ENCODE measurements at regions not wholly inside any gene's neighbourhood (a gene's known extent, or its start where the extent isn't known, plus 50 kb on each side); places are given as distances from the start of the nearest gene placed in this dataset.
"Not testable (repeated sequence)": the region's sequence is repeated elsewhere in the genome, so short reads cannot be mapped to it uniquely, and the experiment has no call there.

DNA sequence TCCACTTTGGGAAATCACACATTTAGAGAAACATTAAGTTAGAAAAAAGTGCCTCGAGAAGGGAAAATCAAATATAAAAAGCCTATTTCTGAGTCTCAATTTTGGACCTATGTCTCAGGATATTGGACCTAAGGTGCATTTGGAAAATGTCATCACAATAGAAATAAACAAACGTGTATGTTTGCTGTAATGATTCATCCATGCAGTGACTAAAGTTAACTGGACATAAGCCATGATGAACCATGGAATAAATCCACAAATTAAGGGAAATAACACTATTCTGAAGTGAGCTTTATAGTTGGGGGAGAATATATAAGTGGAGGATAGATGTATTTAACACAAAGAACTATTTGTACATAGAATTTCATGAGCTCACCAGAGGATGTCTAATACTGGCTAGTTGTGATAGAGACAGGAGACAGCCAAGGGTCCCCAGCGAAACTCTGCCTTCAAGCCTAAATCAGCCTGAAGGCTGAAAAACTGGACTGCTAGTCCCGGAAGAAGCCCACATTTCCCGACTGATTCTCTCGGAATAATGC lies 963.3 kb upstream of the SPRY2 start:
- H3K36me3 Mint-ChIP-seq (ENCODE audit: low read depth) = no peaks in the 10 kb centered on the region
- no peak overlapping the region for H3K27ac Mint-ChIP-seq
- H3K4me1 Mint-ChIP-seq (ENCODE audit: low read depth) = no peaks in the 10 kb centered on the region
- ChIA-PET CTCF (no interaction called here), POLR2A (no interaction called here)
- no peaks in the 10 kb centered on the region for H3K27me3 Mint-ChIP-seq (ENCODE audit: low read depth)
- no peak overlapping the region for H3K4me3 Mint-ChIP-seq
- H3K9me3 Mint-ChIP-seq (ENCODE audit: insufficient read depth) = peaks cover 8% of the 10 kb centered on the region
- ATAC-seq = no peak
- no peak for DNase-seq

DNA sequence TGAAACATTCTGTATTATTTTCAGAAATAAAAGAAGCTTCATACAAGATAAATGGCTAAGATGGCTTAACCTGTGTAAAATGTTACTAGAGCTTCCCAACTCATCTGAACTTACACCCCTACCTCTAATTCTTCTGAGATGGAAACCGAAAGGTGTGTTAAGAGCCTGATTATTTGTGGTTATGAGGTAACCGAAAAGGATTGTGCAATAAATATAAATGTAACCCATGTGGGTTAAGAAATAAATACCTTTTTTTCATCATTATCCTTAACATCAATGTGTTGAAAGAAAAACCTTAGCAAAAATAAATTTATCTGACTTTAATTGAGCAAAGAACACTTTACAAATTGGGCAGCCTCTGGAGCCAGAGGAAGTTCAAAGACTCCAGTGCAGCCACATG lies 961.8 kb upstream of the SPRY2 start:
- CTCF ChIA-PET = no interaction called here

DNA sequence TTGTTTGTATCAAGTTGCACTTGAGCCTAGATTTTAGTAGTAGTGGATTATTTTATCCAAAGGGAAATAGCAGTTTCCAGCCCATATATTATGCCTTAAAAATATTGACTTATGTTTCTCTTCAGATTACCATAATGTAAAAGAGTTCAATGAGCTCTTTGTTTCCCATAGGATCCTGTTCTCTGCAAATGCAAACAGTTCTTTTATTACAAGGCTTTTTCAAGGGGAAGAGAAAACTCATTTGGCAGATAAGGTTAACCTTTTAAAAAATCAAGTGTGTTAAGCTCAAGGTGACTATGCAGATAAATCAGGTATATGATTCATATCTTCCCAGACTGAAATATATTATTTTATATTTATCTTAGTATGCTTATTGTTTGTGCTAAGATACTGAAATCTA lies 961.2 kb upstream of the SPRY2 start:
- Mint-ChIP-seq H3K4me1 (ENCODE audit: low read depth) (no peaks in the 10 kb centered on the region), H3K9me3 (ENCODE audit: insufficient read depth) (peaks cover 8% of the 10 kb centered on the region), H3K36me3 (ENCODE audit: low read depth) (no peaks in the 10 kb centered on the region), H3K27ac (no peak overlapping the region), H3K4me3 (no peak overlapping the region), H3K27me3 (ENCODE audit: low read depth) (no peaks in the 10 kb centered on the region)
- POLR2A ChIA-PET = no interaction called here
- DNase-seq = no peak
- CTCF ChIA-PET = no interaction called here
- ATAC-seq = no peak

More for the DNA sequence above, 961.8 kb upstream of the SPRY2 start:
- Mint-ChIP-seq H3K4me3 (no peak overlapping the region), H3K9me3 (ENCODE audit: insufficient read depth) (peaks cover 8% of the 10 kb centered on the region), H3K4me1 (ENCODE audit: low read depth) (no peaks in the 10 kb centered on the region), H3K27ac (no peak overlapping the region), H3K27me3 (ENCODE audit: low read depth) (no peaks in the 10 kb centered on the region), H3K36me3 (ENCODE audit: low read depth) (no peaks in the 10 kb centered on the region)
- POLR2A ChIA-PET = no interaction called here
- no peak for DNase-seq
- no peak for ATAC-seq

DNA sequence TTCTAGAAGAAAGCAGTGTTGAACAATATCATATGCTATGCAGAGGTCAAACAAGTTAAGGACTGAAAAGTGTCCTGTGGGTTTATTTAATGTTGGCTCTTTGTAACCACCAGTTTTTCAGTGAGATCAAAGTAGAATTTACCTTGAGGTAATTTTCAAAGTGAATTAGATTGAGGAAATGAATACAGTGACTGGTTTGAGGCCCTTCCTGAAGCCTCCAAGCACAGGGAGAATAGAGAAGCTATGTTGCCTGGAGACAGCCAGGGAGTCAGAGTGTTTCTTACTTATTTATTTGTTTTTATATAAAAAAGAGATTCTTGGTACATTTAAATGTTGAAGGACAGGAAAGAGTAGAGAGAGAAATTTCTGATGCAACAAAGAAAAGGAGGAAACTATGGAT lies 954.3 kb upstream of the SPRY2 start:
- Mint-ChIP-seq H3K4me1 (ENCODE audit: low read depth) (no peaks in the 10 kb centered on the region), H3K36me3 (ENCODE audit: low read depth) (no peaks in the 10 kb centered on the region), H3K27me3 (ENCODE audit: low read depth) (no peaks in the 10 kb centered on the region), H3K4me3 (no peak overlapping the region), H3K27ac (no peak overlapping the region), H3K9me3 (ENCODE audit: insufficient read depth) (no peaks in the 10 kb centered on the region)
- ChIA-PET CTCF (no interaction called here), POLR2A (no interaction called here)
- ATAC-seq (no peak), DNase-seq (no peak)

DNA sequence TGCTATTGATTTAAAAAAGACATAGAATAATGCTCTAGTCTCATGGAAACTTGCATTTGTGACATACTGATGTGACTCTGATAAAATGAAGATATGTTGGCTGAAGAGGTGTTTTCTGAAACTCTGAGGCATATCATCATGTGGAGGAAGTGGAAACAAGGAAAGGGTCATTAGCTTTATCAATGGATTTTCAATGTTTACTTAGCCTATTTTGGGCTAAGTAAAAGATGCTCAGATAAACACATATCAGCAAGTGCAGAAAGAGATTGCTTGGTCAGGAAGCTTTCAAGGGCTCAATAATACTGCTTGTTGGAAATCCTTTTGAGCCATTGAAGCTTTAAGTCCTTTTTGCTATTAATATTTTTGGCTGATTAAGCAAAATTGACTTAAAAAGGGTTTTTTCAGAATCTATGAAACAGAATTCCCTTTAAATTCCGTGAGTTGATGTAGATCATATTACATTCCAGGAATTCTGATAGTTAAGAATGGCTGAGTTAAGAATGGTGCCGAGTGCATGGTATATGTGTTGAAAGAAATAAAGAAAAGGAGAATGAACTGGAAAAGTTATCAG lies 952.8 kb upstream of the SPRY2 start:
- Mint-ChIP-seq H3K4me3 (no peak overlapping the region), H3K36me3 (ENCODE audit: low read depth) (no peaks in the 10 kb centered on the region), H3K4me1 (ENCODE audit: low read depth) (no peaks in the 10 kb centered on the region), H3K27me3 (ENCODE audit: low read depth) (no peaks in the 10 kb centered on the region), H3K27ac (no peak overlapping the region), H3K9me3 (ENCODE audit: insufficient read depth) (no peaks in the 10 kb centered on the region)
- POLR2A ChIA-PET = no interaction called here
- CTCF ChIA-PET = no interaction called here
- ATAC-seq (no peak), DNase-seq (no peak)

DNA sequence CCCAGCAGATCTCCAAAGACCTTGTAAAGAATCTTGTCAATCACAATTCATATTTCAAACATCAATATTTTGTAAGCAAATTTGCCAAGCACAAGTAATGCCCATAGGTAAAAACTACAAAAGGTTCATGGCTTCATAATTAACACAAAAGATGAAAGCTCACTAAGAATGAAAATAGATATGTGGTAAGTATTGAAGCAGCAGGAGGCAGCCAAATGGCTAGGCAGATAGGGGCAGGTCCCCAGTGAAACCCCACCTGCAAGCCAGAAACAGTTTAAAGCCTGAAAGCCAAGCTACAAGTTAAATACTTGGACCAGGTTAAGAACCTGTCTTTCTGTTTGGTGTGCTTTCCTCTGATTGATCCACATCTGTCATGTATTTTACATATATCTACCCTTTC lies 942.6 kb upstream of the SPRY2 start:
- Mint-ChIP-seq H3K27ac (no peak overlapping the region), H3K4me3 (no peak overlapping the region), H3K4me1 (ENCODE audit: low read depth) (no peaks in the 10 kb centered on the region), H3K9me3 (ENCODE audit: insufficient read depth) (peaks cover 5% of the 10 kb centered on the region), H3K36me3 (ENCODE audit: low read depth) (no peaks in the 10 kb centered on the region), H3K27me3 (ENCODE audit: low read depth) (no peaks in the 10 kb centered on the region)
- no peak for DNase-seq
- no peak for ATAC-seq
- POLR2A ChIA-PET = no interaction called here
- CTCF ChIA-PET = no interaction called here

DNA sequence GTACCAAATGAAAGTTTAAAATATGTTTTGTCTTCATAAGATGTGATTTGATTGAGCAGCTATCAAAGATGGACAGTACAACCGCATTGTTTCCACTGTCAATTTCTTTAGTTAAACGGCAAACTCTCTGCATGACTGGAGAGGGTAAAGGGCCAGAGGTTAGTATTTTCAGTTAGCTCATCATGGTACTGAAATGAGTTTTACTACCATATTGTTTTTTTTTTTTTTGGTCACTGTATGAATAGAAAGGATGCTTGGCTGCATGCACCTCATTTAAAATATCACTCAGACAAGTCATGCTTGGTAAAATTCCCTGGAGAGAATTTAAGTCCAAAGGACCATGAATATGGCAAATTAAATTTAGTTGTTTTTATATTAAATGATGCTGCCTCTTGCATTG lies 942.1 kb upstream of the SPRY2 start:
- ATAC-seq (no peak), DNase-seq (no peak)
- CTCF ChIA-PET = no interaction called here
- no peaks in the 10 kb centered on the region for H3K27me3 Mint-ChIP-seq (ENCODE audit: low read depth)
- POLR2A ChIA-PET = no interaction called here
- no peaks in the 10 kb centered on the region for H3K36me3 Mint-ChIP-seq (ENCODE audit: low read depth)
- H3K9me3 Mint-ChIP-seq (ENCODE audit: insufficient read depth) = peaks cover 8% of the 10 kb centered on the region
- no peaks in the 10 kb centered on the region for H3K4me1 Mint-ChIP-seq (ENCODE audit: low read depth)
- no peak overlapping the region for H3K27ac Mint-ChIP-seq
- H3K4me3 Mint-ChIP-seq = no peak overlapping the region

DNA sequence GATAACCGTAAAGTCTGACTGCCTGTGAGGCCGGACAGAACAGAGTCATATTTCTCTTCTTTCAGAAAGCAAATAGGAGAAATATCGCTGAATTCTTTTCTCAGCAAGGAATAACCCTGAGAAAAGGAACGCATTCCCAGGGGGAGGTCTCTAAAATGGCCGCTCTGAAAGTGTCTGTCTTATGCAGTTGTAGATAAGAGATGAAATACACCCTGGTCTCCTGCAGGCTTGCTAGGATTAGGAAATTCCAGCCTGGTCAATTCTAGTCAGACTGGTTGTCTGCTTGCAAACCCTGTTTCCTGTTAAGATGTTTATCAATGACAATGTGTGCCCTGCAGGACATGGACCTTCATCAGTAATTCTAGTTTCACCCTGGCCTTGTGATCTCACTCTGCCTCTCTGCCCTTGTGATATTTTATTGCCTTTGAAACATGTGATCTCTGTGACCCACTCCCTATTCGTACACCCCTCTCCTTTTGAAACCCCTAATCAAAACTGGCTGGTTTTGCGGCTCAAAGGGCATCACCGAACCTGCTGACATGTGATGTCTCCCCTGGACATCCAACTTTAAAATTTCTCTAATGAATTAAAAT lies 934.8 kb upstream of the SPRY2 start:
- no peak overlapping the region for H3K27ac Mint-ChIP-seq
- ATAC-seq = no peak
- peaks cover 19% of the 10 kb centered on the region for H3K9me3 Mint-ChIP-seq (ENCODE audit: insufficient read depth)
- no peaks in the 10 kb centered on the region for H3K27me3 Mint-ChIP-seq (ENCODE audit: low read depth)
- CTCF ChIA-PET = no interaction called here
- no peak for DNase-seq
- no peak overlapping the region for H3K4me3 Mint-ChIP-seq
- H3K4me1 Mint-ChIP-seq (ENCODE audit: low read depth) = no peaks in the 10 kb centered on the region
- POLR2A ChIA-PET = no interaction called here
- no peaks in the 10 kb centered on the region for H3K36me3 Mint-ChIP-seq (ENCODE audit: low read depth)

DNA sequence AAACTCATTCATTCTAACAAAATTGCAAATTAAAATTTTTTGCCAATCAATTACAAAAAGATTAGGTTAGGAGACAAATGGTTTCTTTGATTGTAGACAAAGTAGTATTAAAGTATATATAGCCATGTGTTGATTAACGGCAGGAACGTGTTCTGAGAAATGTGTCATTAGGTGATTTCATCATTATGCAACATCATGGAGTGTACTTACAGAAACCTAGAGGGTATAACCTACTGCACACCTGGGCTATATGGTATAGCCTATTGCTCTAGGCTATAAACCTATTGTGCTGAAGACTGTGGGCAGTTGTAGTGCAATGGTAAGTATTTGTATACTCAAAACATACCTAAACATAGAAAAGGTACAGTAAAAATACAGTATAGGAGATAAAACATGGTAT lies 906.8 kb upstream of the SPRY2 start:
- Mint-ChIP-seq H3K4me3 (no peak overlapping the region), H3K9me3 (ENCODE audit: insufficient read depth) (peaks cover 19% of the 10 kb centered on the region), H3K27me3 (ENCODE audit: low read depth) (no peaks in the 10 kb centered on the region), H3K36me3 (ENCODE audit: low read depth) (no peaks in the 10 kb centered on the region), H3K4me1 (ENCODE audit: low read depth) (no peaks in the 10 kb centered on the region), H3K27ac (no peak overlapping the region)
- ChIA-PET POLR2A (no interaction called here), CTCF (no interaction called here)
- DNase-seq (no peak), ATAC-seq (no peak)

DNA sequence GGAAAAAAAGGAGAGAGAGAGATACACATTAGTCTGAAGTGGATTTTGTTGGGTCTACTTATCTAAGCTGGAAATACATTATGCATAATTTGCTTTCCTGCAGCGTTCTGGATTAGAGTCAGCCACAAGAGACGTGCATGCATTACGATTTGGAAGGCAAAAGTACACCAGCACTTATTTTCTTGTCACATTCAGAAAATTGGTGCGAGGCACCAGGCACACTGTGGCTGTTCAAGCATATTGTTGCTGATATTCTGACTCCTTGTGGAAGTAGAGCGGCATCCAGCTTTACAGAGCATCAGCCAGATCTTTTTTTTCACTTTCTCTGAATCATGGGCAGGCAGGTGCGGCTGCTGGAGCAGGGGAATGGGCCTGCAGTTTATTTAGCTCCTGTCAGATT lies 905.6 kb upstream of the SPRY2 start:
- no peaks in the 10 kb centered on the region for H3K27me3 Mint-ChIP-seq (ENCODE audit: low read depth)
- H3K4me1 Mint-ChIP-seq (ENCODE audit: low read depth) = no peaks in the 10 kb centered on the region
- no peak overlapping the region for H3K4me3 Mint-ChIP-seq
- no peak for ATAC-seq
- H3K27ac Mint-ChIP-seq = no peak overlapping the region
- DNase-seq = no peak
- ChIA-PET CTCF (no interaction called here), POLR2A (no interaction called here)
- H3K36me3 Mint-ChIP-seq (ENCODE audit: low read depth) = no peaks in the 10 kb centered on the region
- H3K9me3 Mint-ChIP-seq (ENCODE audit: insufficient read depth) = peaks cover 19% of the 10 kb centered on the region

DNA sequence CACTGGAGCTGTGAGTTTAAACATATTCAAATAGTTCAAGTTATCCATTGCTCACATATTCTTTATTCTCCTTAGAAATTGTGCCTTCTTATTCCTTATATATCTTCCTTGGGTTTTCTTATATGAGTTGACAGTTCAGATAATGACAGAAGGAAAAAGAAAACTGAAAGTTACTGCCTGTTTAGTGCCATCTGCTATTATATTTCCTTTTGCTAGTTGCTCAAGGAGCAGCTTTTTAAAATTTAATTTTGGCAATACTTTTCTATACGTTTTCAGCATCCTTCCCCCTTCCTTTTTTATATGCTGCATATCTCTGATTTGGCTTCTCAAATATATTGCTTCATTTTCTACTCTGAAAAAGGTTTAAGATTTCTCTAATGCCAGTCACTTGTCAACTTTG lies 903.1 kb upstream of the SPRY2 start:
- no peaks in the 10 kb centered on the region for H3K4me1 Mint-ChIP-seq (ENCODE audit: low read depth)
- CTCF ChIA-PET = no interaction called here
- no peak for DNase-seq
- POLR2A ChIA-PET = no interaction called here
- H3K36me3 Mint-ChIP-seq (ENCODE audit: low read depth) = no peaks in the 10 kb centered on the region
- ATAC-seq = no peak
- H3K9me3 Mint-ChIP-seq (ENCODE audit: insufficient read depth) = peaks cover 9% of the 10 kb centered on the region
- no peak overlapping the region for H3K27ac Mint-ChIP-seq
- no peak overlapping the region for H3K4me3 Mint-ChIP-seq
- no peaks in the 10 kb centered on the region for H3K27me3 Mint-ChIP-seq (ENCODE audit: low read depth)

DNA sequence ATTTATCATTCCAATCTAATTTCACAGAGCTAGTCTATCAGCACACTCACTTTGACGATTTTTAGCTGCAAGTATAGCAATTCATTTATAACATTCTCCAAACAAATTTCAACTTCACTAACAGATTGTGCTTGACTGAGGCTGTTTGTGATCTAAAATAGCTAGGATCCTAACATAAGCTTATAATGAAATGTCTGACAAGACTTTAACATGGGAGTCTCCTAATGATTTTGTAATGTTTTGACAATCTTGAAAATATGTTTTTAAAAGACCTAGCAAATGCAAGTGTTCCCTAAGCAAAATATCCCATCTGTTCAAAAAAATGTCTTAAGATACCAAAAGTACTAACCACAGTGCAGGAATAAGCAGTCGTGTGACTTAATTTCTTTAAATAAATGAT lies 889.5 kb upstream of the SPRY2 start:
- Mint-ChIP-seq H3K4me1 (ENCODE audit: low read depth) (no peaks in the 10 kb centered on the region), H3K27me3 (ENCODE audit: low read depth) (no peaks in the 10 kb centered on the region), H3K9me3 (ENCODE audit: insufficient read depth) (peaks cover 12% of the 10 kb centered on the region), H3K4me3 (no peak overlapping the region), H3K36me3 (ENCODE audit: low read depth) (no peaks in the 10 kb centered on the region), H3K27ac (no peak overlapping the region)
- no peak for ATAC-seq
- POLR2A ChIA-PET = no interaction called here
- DNase-seq = no peak
- CTCF ChIA-PET = no interaction called here

DNA sequence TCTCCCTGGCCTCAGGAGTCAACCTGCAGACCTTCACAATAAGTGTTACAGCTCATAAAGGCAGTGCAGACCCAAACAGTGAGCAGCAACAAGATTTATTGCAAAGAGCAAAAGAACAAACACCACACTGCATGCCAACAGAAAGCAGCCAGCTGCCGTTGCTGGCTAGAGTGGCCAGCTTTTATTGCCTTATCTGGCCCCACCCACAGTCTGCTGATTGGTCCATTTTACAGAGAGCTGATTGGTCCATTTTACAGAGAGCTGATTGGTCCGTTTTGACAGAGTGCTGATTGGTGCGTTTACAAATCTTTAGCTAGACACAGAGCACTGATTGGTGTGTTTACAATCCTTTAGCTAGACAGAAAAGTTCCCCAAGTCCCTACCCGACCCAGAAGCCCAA lies 885.9 kb upstream of the SPRY2 start:
- H3K36me3 Mint-ChIP-seq (ENCODE audit: low read depth); POLR2A ChIA-PET; H3K4me3 Mint-ChIP-seq; H3K27me3 Mint-ChIP-seq (ENCODE audit: low read depth); CTCF ChIA-PET; H3K27ac Mint-ChIP-seq; DNase-seq; H3K4me1 Mint-ChIP-seq (ENCODE audit: low read depth); ATAC-seq: not testable (repeated sequence)
- peaks cover 13% of the 10 kb centered on the region for H3K9me3 Mint-ChIP-seq (ENCODE audit: insufficient read depth)
